Adrenal gland (tissue), 9 donors: ENCODE measurements at regions not wholly inside any gene's neighbourhood (a gene's known extent, or its start where the extent isn't known, plus 50 kb on each side); places are given as distances from the start of the nearest gene placed in this dataset.

Source experiments
- DNase-seq, 7 donors: peaks; one replicate each; pipeline ENCODE4 v3.0.0-alpha.2; 2019 to 2020
- H3K27ac ChIP-seq, 5 donors: fragments of 200-600 bp; sonication (generic) in 4 of 5; 1 replicate in 3 of 5; 2 replicates in 2 of 5; pipeline versions ENCODE4 v1.5.1 to v1.8.0; 2016 to 2020; ENCODE audit warnings: mild to moderate bottlenecking in 1 of 5
- H3K27me3 ChIP-seq: fragments of 200-600 bp; 2 replicates; pipeline ENCODE4 v1.8.0; 2021
- H3K36me3 ChIP-seq, 2 donors: fragments of 200-600 bp; replicated peaks in 1 of 2; 1 replicate in 1 of 2; 2 replicates in 1 of 2; pipeline versions ENCODE4 v1.5.1 to v1.8.0; 2018 to 2022
- H3K4me1 ChIP-seq, 2 donors: fragments of 200-600 bp; replicated peaks in 1 of 2; 1 replicate in 1 of 2; 2 replicates in 1 of 2; pipeline versions ENCODE4 v1.5.1 to v1.8.0; 2018 to 2021
- H3K4me3 ChIP-seq, 4 donors: fragments of 200-600 bp; sonication (generic) in 3 of 4; one replicate each; pipeline ENCODE4 v1.5.1; 2016 to 2018
- H3K9me3 ChIP-seq, 3 donors: fragments of 200-600 bp; sonication (generic) in 1 of 3; replicated peaks in 1 of 3; 1 replicate in 2 of 3; 2 replicates in 1 of 3; pipeline versions ENCODE4 v1.5.1 to v1.8.0; 2016 to 2021
- CTCF ChIP-seq, 6 experiments: fragments of 450-650 bp in 4 of 6; fragments of 200-600 bp in 2 of 6; sonication (generic) in 1 of 6; IDR thresholded peaks; 1 replicate in 5 of 6; 2 replicates in 1 of 6; pipeline versions ENCODE4 v1.5.1 to v1.8.0; 2016 to 2021; ENCODE audit warnings: antibody characterized with exemption in 6 of 6, mild to moderate bottlenecking in 2 of 6, moderate library complexity in 1 of 6
- POLR2A ChIP-seq, 2 donors: fragments of 450-650 bp; IDR thresholded peaks; one replicate each; pipeline ENCODE4 v1.6.1; 2017; ENCODE audit warnings: antibody characterized with exemption in 2 of 2, mild to moderate bottlenecking in 2 of 2, moderate library complexity in 1 of 2
- WGBS, 4 donors: extraction: QIAGEN DNeasy Blood & Tissue Kit in 2 of 4; methylation state at CpG; one replicate each; pipeline versions ENCODE4 v1.1.5 to v1.1.7; 2013 to 2017; 5-methylcytosine and 5-hydroxymethylcytosine counted together
- intact Hi-C, 2 donors: fragments of 100-400 bp; cut with DNase I; formaldehyde crosslinking; loops; one replicate each; pipeline versions ENCODE4 v1.14.1 to v1.15.0; 2022 to 2023
- donor health status: healthy with polysubstance abuse.
- donor health status: Bipolar disorder and iron deficiency.
- donor health status: DM: yes; HTN: yes; CAD: no.
- donor health status: DM: no; HTN: no; CAD: no.
- donor health status: DM: no; HTN: no; CAD: no.

GRCh38 chr3:152060701-152061100 is 187.3 kb downstream of the SUCNR1 start:
- TF ChIP-seq POLR2A (IDR thresholded peaks at IDR 0.05) (no peak), CTCF (IDR thresholded peaks at IDR 0.05) (no peak)
- H3K4me3 ChIP-seq: no peak overlapping the region
- no peaks in the 10 kb centered on the region for H3K27me3 ChIP-seq
- H3K9me3 ChIP-seq: no peaks in the 10 kb centered on the region
- no peak for DNase-seq
- no peaks in the 10 kb centered on the region for H3K36me3 ChIP-seq
- intact Hi-C loops: no loop called here
- no peaks in the 10 kb centered on the region for H3K4me1 ChIP-seq
- no peak overlapping the region for H3K27ac ChIP-seq
- WGBS, 4 donors: 41 to 52% (median 48%) methylated on average over 1 of the region's 1 CpG

GRCh38 chr3:152061296-152061695 is 187.9 kb downstream of the SUCNR1 start:
- Histone ChIP-seq H3K27me3 (no peaks in the 10 kb centered on the region), H3K36me3 (no peaks in the 10 kb centered on the region), H3K9me3 (no peaks in the 10 kb centered on the region), H3K27ac (no peak overlapping the region), H3K4me1 (no peaks in the 10 kb centered on the region), H3K4me3 (no peak overlapping the region)
- intact Hi-C loops: no loop called here
- 70 to 89% (median 87%) methylated on average over 1 of the region's 1 CpG for WGBS, 4 donors
- no peak for DNase-seq
- TF ChIP-seq CTCF (IDR thresholded peaks at IDR 0.05): no peak

- TF ChIP-seq POLR2A (IDR thresholded peaks at IDR 0.05) (no peak), CTCF (IDR thresholded peaks at IDR 0.05) (no peak)
- Histone ChIP-seq H3K4me1 (no peaks in the 10 kb centered on the region), H3K9me3 (no peaks in the 10 kb centered on the region), H3K4me3 (no peak overlapping the region), H3K27ac (no peak overlapping the region), H3K27me3 (no peaks in the 10 kb centered on the region), H3K36me3 (no peaks in the 10 kb centered on the region)
- no peak for DNase-seq
- intact Hi-C loops: no loop called here
Observed at GRCh38 chr3:152069871-152070270, 196.4 kb downstream of the SUCNR1 start.

GRCh38 chr3:152071315-152071714 is 197.4 kb upstream of the MBNL1 start:
- WGBS, 4 donors: 79 to 97% (median 83%) methylated on average over 3 of the region's 3 CpGs
- Histone ChIP-seq H3K36me3 (no peaks in the 10 kb centered on the region), H3K27me3 (no peaks in the 10 kb centered on the region)

More at GRCh38 chr3:152071315-152071714, 197.4 kb upstream of the MBNL1 start:
- no peak overlapping the region for H3K4me3 ChIP-seq
- H3K27ac ChIP-seq: no peak overlapping the region
- no peaks in the 10 kb centered on the region for H3K4me1 ChIP-seq
- intact Hi-C loops: no loop called here
- TF ChIP-seq CTCF (IDR thresholded peaks at IDR 0.05): no peak
- TF ChIP-seq POLR2A (IDR thresholded peaks at IDR 0.05): no peak
- DNase-seq: no peak
- H3K9me3 ChIP-seq: no peaks in the 10 kb centered on the region
